NCI-H2227 (cell line): ENCODE measurements at regions not wholly inside any gene's neighbourhood (a gene's known extent, or its start where the extent isn't known, plus 50 kb on each side); places are given as distances from the start of the nearest gene placed in this dataset.
"Not testable (repeated sequence)": the region's sequence is repeated elsewhere in the genome, so short reads cannot be mapped to it uniquely, and the experiment has no call there.

Source experiments
- DNase-seq: peaks from one replicate; lab custom pipeline; 2025; ENCODE audit not compliant: unreplicated experiment; lab: John Stamatoyannopoulos, UW

DNA sequence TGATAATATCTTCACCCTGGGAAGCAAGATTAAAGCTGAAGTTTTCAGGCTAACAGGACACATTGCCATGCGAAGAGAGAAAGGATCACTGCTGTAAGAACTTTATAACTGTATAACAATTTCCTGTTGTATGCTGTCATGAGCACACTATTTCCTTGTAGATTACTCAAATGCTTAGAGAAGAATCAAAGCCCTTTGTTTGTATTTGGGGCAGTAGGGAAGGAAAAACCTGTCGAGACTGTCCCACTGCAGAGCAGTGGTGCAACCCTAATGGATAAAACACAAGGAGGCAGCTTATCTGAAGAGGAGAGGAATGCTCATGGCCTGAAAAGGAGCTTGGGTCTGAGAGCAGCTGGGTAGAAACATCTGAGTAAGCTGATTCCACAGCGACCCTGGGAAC lies 327.7 kb upstream of the NPSR1 start:
- DNase-seq: no peak

DNA sequence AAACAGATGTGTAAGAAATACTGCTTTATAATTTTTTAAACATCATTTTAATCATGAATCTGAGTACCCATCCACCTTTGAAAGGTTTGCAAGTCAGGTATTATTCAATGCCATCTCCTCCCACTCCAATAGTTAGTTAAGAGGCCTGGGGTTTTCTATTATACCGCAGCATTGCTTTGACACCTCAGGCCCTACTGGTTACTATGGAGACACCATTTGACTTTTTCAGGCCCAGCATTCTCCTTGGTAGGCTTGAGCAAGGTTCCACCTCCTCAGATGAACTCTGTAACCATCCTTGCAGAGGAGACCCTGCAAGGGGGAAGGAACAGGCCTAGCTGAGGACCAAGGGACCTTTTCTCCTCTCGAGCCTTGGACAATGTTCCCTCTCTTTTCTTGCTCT lies 326.9 kb upstream of the NPSR1 start:
- DNase-seq: no peak

DNA sequence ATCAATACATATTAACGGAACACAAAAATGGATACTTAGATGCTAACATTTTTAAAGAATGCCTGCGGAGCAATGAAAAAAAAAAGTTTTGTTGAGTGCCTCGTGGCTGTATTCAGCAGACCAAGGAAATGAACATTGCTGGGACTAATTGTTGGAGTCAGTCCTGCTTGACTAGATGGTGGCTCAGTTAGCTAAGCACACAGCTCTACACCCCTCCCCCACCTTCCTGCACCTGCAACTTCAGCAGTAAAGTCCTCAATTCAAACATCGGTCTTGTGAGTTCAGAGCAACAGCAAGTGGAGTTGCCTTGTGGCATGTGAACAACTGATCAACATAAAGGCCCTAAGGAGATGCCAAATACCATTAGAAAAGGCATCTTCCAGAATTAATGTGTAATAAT lies 326.0 kb upstream of the NPSR1 start:
- DNase-seq: no peak

DNA sequence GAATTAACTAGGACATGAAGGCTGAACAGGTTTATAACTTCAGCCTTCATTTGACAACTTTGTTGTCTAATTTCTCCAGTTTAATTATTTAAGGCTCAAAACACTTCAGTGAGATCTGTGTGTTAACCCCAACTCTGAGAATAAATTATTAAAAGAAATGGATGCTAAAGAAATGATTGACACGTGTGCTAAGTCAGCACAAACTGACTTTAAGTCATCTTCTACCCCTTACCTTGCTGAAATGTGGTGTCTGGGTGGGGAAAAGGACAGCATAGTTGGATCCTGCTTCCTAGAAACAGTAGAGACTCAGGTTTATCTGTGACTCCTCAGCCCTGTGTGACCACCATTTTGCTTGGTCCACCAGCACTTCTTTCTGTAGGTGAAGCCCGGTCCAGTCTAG lies 324.8 kb upstream of the NPSR1 start:
- no peak for DNase-seq

DNA sequence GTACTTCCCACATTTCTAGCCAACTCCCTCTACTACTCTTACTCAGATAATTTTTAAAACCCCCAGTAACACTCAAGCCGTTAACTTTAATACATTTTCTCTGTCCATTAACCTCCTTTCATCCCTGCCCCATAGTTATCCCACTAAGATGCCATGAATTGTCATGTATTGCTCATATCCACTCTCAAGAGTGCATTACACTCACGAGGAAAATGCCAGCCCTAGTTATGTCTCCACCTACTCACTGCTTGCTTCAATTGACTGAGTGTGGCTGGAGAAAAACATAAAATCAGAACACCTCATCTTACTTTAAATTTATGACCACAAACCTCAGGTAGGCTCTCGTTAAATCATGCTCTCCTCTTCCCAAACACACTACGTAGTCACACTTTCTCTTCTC lies 324.1 kb upstream of the NPSR1 start:
- DNase-seq: no peak

DNA sequence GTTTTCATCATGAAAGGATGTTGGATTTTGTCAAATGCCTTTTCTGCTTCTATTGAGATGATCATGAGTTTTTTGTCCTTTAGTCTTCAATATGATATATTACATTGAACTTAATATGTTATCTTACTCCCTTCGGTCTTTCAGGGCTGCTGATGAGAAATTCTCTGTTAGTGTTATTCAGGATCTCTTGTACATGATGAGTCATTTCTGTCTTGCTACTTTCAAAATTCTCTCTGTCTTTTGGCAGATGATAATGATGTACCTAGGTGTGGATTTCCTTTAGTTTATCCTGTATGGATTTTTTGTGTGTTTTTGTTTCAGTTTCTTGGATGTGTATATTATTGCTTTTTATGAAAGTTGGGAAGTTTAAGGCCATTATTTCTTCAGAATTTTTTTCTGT lies 320.9 kb upstream of the NPSR1 start:
- no peak for DNase-seq

DNA sequence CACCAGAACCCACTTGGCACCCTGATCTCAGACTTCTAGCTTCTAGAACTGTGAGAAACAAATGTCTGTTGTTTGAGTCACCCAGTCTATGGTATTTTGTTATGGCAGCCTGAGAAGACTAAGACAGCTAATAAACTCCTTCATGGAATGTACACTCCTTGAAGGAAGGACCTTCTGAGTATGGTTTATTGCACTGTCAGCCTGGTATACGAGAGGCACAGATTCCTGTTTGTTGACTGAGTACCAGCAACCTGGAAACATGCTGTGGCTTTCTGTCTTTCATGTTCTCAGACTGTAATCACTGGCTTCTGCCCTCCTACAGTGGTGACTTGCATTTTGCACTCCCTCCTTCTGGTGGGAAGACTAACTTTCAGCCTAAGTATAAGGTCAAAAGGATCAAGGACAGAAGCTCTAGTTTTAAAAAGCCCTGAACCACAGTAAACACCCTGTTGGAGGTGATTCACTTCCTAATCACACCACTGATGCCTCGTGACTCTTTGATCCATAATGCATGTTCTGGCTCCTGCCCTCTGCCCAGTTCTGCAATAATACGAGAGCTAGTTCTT lies 319.0 kb upstream of the NPSR1 start:
- no peak for DNase-seq

DNA sequence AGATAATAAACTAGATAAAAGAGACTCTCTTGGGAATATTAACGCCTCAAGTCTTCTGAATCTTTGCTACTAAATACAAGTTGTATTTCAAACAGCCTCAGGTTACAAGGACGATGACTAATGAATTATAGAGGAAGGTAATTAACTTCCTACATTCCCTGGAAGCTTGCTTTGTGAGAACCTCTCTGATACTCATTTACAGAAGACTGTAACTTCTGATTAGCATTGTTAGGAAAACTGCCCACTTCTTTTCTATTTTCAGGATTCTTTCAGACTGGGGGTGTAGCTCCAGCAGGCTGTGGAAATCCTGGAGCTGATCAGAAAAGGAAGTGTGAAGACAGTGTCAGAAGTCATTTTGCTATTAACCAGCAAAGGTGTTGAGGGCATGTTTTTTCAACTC lies 316.7 kb upstream of the NPSR1 start:
- no peak for DNase-seq

DNA sequence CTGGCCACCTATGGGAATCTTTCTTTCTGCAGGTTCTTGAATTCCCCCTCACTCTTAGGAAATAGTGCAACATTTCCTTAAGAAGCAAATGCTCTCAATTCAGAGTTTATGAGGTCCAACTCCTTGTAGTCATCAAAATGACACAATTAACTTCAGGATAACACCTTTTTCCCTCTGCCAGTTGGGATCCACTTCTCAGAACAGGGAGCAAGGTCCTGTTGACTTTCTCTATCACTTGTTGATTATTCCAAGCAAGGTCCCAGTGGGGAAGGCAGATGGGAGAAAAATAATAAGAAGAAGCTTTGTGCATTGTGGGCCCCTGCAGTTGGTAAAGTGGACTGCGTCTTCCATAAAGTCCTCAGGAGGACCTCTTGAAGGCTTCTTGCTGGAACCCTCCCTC lies 315.6 kb upstream of the NPSR1 start:
- no peak for DNase-seq

DNA sequence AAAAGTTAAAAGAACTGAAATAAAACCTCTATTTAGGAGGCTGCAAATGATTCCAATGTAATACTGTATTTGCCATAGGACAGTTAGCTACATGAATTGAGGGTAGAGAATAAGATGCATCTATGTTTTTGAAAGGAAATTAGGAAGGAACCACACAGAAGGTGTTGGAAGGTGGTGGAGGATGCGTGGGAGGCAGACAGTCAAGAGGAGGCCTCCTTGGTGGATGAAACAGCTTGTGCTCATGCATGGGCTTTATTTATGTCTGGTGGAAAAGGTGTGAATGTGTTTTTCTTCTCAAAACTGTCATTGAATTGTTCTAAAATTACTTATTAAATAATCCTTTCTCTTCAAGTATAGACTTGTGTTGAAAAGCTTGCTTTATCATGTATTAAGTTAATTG lies 314.4 kb upstream of the NPSR1 start:
- no peak for DNase-seq

DNA sequence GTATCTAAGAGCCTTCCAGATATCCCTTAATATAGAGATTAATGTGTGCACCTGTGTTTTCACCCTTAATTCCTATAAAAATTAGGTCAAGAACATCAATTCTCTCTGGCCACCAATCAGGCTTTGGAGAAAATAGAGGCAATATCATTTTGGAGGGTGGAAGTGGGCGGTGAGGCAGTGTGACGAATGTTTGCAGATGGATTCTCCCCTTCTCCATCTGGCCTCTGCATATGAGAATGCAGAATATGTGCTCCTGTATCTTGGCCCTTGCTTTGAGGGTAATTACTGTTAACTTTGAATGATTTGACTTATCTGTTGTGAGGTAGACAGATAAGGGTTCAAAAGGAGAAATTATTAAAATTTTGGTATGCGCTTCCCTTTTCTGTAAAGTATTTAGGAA lies 304.0 kb upstream of the NPSR1 start:
- no peak for DNase-seq

DNA sequence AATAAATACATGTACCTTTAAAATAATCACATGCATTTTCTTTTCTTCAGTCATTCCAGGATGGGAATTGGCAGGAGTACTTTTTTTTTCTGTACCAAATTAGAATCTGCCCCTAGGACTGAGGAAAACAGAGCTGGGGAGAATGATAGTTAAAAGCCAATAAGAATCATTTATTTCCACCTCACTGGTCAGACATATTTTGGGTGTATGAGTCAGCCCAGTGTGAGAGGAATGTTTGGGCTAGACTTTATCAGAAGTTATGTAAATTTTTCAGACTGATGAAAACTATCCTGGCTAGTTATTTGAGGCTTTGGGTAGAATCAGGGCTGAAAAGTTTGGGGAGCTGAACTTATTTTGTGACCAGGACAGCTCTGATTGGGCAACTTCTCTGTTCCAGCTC lies 303.1 kb upstream of the NPSR1 start:
- no peak for DNase-seq

DNA sequence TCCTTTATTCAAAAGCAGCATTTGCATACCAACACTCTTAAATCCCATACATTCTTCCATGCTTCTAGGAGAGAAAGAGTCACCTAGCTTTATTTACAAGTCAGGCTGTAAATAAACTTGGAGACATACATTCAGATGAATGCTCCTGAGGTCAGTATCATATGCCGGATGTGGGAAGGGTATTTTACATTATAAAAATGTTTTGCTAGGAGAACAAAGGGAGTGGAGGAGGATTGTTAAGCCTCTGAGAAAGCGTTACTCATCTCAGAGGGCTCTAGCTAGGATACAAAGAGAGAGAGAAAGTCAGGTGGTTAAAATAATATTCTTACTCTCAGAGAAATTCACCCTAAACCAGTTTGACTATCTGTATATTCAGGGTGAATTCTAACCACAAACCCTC lies 300.9 kb upstream of the NPSR1 start:
- no peak for DNase-seq

DNA sequence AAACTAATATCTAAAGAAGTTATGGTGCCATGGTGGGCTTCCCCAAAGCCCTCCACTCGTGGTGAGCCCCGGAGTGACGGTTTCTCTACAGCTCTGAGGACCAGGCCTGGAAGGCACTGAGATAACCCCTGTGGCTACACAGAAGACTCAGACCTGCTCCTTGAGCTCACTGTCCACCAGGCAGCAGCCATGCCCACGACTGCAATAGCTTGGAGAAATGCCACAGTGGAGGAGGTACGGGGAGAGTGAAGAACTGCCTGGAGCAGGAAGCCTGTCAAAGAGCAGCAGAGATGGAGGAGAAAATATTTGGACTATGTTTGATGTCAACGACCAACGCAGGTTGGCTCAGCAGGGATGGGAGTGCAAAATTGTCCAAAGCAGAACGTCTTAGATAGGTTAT lies 300.1 kb upstream of the NPSR1 start:
- no peak for DNase-seq

DNA sequence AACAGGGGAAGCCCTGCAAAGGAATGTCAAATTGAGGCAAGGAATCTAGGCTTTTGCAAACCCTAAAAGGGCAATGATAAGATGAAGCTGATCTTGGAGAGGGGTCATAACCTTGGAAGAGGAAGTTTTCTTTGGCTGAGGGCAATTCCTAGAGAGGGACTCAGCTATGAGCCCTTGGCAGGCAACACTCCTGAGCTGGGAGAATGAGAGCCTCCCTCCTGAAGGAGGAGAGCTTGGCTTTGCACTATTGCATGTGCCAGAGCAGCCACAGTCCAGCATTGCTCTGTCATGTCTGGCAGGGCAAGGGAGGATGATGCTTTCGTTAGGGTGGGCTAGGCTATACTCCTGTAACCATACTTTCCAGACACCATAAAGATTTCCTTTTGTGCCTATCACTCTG lies 299.4 kb upstream of the NPSR1 start:
- not testable (repeated sequence) for DNase-seq

DNA sequence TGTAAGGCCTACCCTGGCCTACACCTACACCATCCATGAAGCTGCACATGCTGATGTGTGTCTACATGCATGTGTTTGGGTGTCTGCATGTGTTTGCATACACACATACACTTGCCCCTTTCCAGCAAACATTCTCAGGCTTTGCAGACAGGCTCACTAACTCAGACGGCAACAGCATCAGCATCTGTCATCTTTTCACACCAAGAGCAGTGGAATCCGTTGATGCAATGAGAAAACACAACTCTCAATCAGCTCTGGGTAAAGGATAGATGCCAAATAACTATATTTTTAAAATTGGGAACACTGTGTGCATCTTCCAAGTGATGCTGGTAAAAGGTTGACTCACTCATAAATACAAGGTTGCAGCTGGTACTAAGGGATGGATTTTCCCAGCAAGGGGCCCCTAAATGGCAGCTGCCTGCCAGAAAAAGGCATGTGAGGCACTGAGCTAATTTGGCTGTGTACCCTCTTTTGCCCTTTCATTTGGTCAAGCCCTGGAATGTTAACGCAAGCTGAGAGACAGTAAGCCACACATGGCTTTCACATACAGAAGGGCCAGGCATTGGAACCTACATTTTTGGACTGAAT lies 296.3 kb upstream of the NPSR1 start:
- DNase-seq: peak; percentile 0

DNA sequence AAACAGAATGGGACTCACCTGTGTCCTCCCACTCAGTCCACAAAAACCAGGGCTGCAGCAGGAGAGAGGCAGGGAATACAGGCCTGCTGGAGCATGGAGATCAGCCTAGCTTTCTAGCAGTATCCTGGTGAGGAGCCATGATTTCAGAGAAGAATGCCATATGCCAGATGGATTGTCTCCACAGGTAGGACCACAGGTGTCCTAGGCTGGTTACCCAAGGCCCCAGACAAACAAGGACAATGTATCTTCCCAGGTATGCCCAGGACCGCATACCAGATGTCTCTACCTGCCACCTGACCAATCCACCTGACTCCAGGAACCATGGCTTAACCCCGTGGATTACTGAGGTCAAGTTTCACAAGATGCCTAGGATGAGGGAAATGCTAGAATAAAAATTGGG lies 295.4 kb upstream of the NPSR1 start:
- no peak for DNase-seq

DNA sequence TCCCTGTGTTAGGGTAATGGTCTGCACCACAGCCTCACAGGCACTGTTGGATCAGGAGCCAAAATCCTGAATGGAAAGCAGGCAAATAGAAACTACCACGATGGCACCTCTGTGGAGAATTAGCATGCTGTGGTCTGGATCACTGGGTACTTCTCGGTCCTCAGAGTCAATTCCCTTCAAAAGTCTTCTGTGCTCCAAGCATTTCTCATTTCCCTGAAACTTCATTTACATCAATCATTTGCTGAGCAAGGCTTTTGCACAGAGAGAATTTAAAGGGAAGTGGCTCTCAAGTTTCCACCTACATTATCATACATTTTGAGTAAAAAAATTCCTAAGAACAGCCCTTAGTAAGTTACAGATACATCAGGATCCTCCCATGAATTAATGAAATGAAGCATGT lies 293.9 kb upstream of the NPSR1 start:
- DNase-seq: no peak

DNA sequence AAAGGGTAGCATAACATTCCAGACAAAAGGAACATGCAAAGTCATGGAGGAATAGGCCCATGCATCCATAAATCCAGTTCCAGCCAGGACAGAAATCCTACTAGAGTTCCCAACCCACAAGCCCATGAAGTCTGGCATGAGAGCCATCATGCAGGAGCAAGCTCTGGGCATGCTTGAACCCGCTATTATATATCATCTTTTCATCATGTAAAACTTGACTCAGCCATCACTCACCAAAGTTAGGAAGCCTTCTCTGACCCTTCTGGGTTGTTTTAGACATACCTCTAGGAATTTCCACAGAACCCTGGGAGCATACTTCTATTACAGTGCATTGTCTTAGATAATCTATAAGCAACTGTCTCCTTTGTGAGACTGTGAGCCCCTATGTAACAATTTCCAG lies 293.0 kb upstream of the NPSR1 start:
- no peak for DNase-seq

DNA sequence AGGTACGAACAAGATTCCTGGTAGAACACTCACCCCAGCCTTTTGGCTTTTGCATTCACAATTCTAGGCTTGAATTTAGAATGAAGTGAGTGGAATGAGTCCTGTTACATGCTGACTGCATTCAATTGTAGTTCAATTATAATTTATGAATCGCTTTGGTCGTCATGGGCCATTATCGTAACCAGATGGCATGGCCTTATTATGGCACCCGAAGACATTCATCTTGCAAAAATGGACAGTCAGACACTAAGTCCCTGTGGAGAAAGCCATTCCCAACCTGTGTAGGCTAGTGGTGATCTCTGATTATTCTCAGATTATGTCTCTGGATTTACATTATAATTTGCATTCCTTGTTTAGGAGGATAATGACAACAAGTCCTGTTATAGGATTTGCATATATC lies 292.4 kb upstream of the NPSR1 start:
- no peak for DNase-seq

DNA sequence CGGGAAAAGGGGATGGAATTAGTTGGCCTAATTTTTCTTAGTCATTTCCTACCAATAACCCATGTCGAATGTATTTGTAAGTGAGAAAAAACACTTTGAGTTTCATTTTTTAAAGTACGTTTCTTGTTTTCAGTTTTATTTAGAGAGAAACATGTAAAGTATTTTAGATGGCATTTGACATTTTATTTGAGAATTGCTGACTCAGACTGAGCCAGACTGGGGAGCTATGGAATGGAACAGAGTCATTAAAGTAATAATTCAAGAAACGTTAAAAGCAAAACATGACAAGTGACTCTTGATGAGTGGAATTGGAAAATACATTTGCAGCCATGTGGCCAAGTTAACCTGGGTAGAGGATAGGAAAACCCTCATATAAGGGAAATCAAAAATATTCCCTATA lies 286.1 kb upstream of the NPSR1 start:
- no peak for DNase-seq

DNA sequence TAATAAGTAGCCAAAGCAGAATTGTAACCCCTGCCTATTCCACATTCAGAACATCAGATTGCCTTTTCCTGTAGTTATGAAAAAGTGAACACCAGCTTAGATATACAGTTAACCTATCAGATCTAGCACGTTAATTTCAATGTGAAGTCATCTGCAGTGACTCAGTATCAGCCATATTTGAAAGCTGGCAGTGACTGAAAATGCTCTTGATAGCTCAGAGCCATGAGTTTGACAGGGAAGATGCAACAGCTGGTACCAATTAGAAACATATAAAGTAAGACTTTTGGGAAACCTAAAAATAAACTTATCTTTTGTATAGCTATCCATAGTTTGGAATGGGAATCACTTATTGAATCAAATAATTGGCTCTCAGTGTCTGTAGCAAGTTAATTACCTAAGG lies 284.1 kb upstream of the NPSR1 start:
- DNase-seq: no peak

DNA sequence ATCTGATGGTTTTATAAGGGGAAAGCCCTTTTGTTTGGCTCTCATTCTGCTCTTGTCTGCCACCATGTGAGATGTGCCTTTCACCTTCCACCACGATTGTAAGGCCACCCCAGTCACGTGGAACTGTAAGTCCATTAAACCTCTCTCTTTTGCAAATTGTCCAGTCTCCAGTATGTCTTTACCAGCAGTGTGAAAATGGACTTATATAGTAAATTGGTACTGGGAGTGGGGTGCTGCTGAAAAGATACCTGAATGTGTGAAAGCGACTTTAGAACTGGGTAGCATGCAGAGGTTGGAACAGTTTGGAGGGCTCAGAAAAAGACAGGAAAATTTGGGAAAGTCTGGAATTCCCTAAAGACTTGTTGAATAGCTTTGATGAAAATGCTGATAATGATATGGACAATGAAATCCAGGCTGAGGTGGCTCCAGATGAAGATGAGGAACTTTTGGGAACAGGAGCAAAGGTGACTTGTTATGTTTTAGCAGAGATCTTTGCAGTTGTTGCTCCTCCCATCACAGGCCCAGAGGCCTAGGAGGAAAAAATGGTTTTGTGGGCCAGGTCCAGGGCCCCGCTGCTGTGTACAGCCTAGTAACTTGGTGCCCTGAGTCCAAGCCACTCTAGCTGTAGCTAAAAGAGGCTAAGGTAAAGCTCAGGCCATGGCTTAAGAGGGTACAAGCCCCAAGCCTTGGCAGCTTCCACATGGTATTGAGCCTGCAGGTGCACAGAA lies 275.7 kb upstream of the NPSR1 start:
- DNase-seq: no peak
